Tibial nerve (tissue), 4 donors: ENCODE measurements at regions not wholly inside any gene's neighbourhood (a gene's known extent, or its start where the extent isn't known, plus 50 kb on each side); places are given as distances from the start of the nearest gene placed in this dataset.

Experiments used
- EP300 ChIP-seq, 2 donors: sonication (generic); formaldehyde crosslinking; IDR thresholded peaks; one replicate each; pipeline ENCODE4 v1.6.1; 2017; ENCODE audit warnings: antibody characterized with exemption in 2 of 2, mild to moderate bottlenecking in 1 of 2
- POLR2A ChIP-seq, 2 donors: fragments of 450-650 bp; IDR thresholded peaks; one replicate each; pipeline ENCODE4 v1.6.1; 2017; ENCODE audit warnings: antibody characterized with exemption in 2 of 2, mild to moderate bottlenecking in 2 of 2, moderate library complexity in 2 of 2
- TF ChIP-seq, protein P1 (sequence below), 5 experiments: fragments of 200-600 bp in 3 of 5; fragments of 450-650 bp in 2 of 5; sonication (generic) in 3 of 5; IDR thresholded peaks; one replicate each; pipeline ENCODE4 v1.5.1; 2016 to 2019; ENCODE audit warnings: antibody characterized with exemption in 5 of 5, mild to moderate bottlenecking in 3 of 5, moderate library complexity in 2 of 5

DNA sequence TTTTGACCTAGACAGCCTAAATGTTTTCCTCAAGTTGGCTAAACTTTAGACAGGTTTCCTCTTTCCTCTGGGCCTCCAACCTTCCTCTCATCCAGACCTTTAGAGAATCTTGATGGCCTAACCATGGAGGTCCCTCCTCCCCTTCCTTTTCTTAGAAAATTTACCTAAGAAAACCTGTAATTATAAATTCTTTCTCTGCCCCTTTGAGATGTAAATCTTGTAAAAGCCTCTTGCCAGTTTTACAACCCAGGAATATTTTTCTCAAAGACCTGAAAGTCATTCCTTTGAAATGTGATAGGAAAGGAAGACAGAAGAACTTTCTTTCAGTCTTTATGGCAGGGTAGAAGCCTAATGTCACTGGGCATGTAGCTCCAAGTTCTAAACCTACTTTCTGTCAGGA lies 1752.6 kb upstream of the C9orf72 start:
- TF ChIP-seq POLR2A (IDR thresholded peaks at IDR 0.05) (no peak), EP300 (IDR thresholded peaks at IDR 0.05) (no peak)
- TF ChIP-seq, protein P1, sequence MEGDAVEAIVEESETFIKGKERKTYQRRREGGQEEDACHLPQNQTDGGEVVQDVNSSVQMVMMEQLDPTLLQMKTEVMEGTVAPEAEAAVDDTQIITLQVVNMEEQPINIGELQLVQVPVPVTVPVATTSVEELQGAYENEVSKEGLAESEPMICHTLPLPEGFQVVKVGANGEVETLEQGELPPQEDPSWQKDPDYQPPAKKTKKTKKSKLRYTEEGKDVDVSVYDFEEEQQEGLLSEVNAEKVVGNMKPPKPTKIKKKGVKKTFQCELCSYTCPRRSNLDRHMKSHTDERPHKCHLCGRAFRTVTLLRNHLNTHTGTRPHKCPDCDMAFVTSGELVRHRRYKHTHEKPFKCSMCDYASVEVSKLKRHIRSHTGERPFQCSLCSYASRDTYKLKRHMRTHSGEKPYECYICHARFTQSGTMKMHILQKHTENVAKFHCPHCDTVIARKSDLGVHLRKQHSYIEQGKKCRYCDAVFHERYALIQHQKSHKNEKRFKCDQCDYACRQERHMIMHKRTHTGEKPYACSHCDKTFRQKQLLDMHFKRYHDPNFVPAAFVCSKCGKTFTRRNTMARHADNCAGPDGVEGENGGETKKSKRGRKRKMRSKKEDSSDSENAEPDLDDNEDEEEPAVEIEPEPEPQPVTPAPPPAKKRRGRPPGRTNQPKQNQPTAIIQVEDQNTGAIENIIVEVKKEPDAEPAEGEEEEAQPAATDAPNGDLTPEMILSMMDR (IDR thresholded peaks at IDR 0.05): no peak
